TTC549 (cell line): ENCODE measurements at regions not wholly inside any gene's neighbourhood (a gene's known extent, or its start where the extent isn't known, plus 50 kb on each side); places are given as distances from the start of the nearest gene placed in this dataset.

Source experiments
- FAIRE-seq: peaks from 2 replicates; lab custom pipeline; 2012; peaks lifted over from hg19 to GRCh38; lab: Jason Lieb, UNC

DNA sequence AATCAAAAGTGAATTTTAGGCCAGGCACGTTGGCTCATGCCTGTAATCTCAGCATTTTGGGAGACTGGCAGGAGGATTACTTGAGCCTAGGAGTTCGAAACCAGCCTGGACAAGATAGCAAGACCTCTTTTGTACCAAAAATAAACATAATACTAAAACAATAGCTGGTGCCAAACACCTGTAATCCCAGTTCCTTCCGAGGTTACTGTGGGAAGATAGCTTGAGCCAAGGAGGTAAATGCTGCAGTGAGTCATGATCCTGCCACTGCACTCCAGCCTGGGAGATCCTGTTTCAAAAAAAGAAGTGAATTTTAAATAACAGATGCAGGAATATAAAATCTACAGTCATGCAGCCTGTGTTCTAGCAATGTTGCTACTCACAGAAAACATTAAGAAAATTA, 488.3 kb downstream of the PPARGC1A start:
- FAIRE-seq = no peak

DNA sequence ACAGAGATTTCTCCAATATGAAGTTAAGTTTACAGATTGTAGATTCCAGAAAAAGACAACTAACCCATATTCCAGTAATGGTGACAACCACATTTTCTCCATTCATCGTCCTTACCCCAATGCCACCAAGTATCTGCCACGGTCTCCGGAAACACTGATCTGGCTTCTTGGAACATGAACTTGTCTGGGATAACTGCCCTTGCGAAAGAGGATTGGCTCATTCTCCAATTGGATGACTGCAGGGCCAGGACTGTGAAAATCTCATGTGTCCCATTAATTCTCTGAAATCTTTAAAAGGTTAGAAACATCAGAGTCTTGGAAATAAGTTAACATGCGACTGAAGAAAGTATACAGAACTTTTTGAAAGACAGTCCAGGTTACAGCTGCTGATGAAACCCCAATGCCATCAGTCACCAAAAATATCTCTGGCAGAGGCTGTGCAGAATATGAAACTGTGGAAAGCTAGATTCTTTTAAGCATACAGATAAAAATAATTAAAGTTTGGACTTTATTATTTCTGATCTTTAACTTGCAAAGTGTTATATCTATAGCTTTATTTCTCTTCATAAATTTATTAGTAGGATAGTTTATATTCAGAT, 496.9 kb downstream of the PPARGC1A start:
- FAIRE-seq = no peak

DNA sequence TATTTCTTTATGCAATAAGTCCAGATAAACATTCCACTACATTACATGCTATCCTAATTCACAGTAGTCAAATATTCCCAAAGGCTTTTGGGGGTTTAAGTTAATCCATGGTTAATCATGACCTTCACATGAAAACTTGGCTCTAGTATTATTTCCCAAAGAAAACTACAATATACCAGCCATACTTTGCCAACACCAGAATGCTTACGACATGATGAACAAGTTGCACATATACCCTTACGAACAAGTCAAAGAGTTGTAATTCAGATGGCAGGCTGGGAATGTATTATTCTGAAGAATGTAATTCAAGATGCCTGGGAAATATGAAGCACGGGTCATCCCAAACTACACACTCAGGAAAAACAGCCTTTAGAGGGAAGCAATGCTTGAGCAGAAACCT, 499.6 kb downstream of the PPARGC1A start:
- FAIRE-seq = no peak

DNA sequence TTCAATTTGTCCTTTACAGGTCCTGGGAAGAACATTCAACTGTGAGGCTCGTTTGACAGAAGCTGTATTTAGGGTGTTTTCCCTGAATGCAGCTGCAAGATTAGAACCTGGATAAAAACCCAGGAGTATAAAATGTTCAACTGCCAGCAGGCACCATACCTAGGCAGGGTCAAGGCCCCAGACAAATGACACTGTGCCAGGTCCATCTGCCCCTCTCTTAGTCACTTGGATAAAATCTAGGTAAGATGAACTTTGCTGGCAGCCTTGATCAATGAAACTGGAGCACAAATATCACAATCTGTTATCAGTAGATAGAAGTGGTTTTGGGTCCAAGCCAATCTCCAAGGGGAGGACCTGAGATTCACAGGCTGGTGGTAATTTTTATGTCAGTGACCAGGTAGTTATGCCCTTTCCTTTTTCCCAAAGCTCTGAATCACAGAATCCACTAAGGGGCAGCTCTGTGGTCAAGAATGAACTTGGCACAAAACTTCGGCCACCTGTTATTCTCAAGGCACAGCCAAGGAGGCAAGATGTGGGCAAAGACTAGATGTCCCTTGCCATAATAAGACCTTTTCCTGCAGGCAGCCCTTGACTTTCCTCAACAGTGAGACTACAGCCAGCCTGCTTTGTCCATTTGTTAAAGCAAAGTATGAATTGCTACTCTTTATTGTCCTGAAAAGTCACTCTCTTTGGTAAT, 501.0 kb downstream of the PPARGC1A start:
- FAIRE-seq = no peak

DNA sequence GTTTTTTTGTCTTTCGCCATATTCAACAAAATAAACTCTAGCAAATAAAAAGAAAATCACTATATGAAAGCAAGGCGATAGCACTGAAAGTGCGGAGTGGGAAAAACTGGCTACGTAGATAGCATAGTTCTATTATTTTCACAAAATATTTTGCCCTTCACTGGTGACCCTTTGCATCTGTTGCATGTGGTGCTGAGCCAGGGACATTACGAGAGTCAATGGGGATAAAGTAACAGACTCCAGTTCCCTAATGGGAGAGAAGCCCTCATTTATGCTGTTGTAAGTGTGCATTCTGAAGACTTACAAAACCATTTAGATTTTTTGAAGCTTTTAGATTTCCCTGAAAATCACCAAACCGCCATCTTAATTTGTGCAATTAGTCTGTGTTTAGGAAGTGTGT, 501.6 kb downstream of the PPARGC1A start:
- FAIRE-seq = no peak

DNA sequence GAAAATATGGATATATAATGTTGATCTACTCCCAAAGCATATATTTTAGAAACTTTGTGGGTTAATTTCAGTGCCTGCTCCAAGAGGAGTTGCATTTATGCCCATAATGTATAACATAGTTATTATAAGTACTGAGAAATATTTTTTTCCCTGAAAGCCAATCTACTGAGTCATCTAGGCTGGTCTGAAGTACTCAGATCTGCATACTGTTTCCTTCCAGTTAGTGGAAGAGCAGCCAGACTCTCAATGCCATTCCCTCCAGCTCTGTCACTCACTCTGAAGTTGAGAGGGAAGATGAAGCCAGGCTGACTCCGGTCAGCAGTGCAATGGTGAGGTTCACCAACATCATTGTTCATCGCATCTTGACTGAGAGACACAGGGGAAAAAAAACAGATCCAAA, 505.1 kb downstream of the PPARGC1A start:
- FAIRE-seq = no peak

DNA sequence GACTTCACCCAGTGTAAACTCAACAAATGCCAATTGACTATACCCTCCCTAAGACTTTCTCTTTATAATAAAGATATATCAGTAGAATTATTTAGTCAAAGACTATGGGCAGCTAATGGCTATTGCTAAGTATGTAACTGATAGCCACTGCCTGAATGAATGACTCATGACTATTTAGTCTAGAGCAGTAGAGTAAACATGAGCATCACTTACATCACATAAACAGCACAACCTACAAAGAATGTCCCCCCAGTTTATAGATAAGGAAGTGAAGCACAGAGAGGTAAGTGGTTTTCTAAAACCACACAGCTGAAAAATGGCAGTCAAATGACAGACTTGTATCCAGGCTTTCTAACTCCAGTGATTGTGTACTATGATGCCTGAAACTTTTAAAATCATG, 507.0 kb downstream of the PPARGC1A start:
- no peak for FAIRE-seq

DNA sequence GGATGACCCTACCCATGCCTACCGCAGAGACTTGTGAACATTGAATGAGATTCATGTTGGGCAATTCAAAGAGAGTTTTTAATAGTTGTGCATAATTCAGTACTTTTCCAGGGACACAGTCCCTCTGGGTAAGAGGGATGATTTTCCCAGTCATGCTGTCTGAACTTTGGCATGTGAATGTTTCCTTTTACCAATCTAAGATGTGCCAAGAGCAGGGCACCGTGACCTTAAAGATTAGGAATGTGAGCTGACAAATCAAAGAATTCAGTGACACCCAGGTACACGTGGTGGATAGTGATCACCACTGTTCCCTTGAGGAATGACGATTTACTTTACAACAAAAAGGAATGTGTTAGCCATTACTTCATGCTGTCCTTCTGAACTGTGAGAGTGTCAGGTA, 515.6 kb downstream of the PPARGC1A start:
- FAIRE-seq = no peak

DNA sequence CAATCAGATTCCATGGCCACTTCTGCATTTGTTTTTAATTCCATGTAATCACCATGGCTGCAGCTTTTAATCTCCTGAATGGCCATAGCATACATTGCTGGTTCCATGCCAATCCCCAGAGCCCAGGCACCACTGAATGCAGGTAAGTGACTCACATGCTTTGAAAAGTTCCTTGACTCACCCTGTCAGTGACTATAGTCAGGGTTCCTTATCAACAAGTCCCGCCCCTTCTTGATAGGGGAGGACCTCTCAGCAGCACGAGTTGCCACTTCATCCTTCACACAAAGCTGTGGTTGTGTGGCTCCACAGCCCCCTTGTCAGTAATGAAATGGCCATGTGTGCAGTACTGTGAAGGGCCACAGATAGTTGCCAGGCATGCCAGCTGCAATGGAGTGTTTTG, 516.6 kb downstream of the PPARGC1A start:
- FAIRE-seq = no peak

DNA sequence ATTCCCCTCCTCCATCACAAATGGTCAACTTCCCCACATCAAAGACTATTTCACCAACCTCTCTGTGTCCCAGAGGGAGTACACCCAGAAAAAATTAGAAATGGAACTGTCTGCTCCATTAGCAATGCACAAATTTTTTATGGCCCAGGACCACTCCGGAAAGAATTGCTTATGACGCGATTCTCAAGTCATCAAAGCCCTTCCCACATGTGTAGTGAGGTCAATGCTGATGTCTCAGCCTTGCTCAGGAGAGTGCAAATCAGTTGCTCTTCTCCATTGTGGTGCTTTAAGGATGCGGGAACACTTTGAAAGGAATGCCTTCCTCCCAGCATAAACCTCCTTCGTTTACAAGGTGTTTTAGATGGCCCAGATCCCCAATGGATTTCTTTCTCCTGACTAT, 518.3 kb downstream of the PPARGC1A start:
- FAIRE-seq = no peak

DNA sequence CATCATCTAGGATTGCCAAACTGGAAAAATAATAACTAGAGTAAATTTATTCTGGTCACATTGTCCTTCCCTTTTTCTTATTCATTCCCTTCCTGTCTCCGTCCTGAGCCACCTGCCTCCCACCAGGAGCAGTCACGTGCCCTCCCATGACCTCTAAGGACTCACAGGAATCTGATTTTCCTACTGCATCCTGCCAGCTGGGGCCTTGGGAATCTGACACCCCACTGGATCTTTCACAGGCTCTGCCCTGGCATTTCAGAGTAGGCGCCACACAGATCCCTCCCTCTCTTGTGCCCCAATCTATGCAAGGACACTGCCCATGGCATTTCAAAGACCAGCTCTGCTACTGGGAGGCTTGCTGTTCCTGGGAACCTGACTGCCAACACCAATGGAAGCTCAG, 520.5 kb downstream of the PPARGC1A start:
- FAIRE-seq = no peak

DNA sequence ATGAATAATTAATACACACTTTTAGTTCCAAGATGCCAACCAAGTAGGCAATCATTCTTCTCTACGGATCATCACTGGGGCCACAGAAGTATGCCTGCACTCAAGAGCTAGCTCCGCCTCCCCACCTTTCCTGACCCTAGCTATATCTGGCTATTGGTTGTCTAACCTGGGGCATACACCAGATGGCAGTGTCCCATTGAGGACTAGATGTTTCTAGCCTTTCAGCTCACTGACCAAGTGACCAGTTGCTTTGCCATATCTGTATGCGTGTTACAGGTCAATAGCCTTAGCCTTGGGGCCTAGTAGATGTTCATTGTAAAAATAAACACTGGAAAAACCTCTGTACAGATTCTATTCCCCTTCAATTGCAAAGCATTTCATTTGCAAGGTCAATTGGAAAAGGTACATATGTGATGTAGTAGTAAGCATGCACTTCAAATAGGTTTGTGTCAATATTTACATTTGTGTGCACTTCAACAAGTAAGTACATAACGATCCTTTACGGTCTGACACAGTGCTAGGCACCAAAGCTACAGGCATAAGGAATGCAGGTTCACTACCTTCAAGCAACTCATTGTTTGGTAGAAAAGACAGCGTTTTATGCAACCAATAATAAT, 521.7 kb downstream of the PPARGC1A start:
- FAIRE-seq = no peak

DNA sequence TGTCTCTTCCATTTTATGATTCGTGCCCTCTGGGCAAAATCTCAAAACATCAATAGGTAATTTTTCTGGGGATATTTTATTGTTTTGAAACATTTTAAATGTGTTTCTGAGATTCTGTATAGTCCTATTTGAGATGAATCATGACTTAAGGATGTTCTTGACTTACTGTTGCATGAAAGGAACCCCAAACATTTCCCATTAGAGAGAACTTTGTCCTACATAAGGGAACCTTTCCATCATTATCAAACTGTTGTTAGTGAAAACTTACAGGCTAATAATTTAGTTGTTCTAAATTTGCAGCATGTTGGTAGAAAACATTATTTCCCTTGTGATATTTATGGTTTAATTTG, 523.3 kb downstream of the PPARGC1A start:
- FAIRE-seq = no peak

DNA sequence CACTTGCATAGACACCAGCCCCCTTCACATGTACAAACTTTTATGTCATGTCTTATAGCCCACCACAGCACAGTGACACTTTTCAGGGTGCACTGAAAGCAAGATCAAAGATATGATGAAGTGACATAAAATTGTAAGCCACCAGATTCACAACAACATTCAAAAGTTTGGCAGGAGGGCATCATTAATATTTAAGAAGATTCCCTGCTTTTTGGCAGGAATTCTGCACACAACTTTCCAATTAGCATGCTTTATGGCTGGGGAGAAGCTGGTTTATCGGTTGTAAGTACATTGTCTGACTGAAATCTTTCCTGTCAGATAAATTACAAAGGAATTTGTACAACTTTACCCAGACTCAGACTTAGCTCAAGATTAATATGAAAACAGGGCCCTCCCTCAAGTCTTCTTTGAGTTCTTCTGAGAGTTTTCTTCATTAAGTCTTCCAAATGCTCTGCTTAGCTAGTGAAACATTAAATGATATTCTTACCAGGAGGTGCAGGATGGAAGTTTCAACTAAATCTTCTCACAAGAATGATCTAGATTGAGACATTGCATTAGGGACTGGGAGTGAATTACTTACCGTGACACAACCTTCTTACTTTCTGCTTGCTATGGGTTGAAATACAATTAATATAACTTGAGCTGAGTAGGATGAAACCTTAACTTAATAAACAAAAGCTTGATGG, 523.8 kb downstream of the PPARGC1A start:
- no peak for FAIRE-seq

DNA sequence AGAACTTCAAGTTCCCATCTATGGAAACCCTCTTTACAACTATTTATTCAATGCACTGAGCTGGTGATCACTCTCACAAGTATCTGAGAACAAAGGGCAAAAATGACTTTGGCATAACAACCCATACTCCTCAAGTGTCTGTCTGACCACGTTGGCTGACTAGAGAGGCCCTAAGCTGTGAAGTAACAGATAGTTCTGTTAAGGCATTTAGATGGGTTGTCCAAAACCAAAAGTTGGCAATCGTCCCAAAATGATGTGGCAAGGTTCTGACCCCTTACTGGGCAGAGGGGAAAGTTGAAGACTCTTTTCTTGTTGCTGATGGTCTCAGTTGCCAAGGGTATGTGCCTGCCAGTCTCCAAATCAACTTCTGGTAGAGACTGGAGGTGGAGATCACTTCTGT, 524.8 kb downstream of the PPARGC1A start:
- FAIRE-seq = no peak

DNA sequence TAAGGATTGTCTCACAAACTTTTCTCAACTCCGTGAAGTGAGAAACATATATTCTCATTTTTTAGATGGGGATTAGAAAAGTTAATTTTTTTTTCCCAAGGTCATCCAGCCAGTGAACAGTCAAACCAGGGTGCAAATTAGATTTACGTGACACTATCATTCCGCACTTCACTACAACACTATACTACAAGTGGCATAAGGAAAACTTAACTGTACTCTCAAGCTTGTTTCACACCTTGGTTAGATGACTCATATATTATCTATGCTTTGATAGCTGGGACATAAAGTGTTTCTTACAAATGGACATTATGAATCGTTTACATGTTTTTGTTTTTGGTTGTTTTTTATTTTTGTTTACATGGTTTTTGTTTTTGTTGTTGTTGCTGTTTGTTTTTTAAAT, 525.7 kb downstream of the PPARGC1A start:
- FAIRE-seq = no peak

DNA sequence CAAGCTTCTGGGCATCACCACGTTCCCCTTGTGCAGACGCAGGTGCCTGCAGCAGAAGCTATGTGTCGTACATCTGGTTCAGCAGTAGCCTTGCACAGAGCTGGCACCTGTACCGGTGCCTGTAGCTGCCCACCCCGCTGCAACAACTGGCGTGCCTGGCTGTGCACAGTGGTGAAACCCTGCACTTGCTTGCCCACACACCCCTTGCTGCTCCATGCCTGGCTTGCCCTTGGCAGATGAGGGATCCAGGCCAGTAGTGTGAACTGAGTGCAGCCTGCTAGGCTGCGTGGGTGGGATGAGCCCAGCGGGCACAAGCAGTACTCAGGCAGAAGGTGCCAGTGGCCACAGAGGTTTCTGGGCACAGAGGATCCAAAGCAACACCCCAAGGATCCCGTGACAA, 528.4 kb downstream of the PPARGC1A start:
- no peak for FAIRE-seq

DNA sequence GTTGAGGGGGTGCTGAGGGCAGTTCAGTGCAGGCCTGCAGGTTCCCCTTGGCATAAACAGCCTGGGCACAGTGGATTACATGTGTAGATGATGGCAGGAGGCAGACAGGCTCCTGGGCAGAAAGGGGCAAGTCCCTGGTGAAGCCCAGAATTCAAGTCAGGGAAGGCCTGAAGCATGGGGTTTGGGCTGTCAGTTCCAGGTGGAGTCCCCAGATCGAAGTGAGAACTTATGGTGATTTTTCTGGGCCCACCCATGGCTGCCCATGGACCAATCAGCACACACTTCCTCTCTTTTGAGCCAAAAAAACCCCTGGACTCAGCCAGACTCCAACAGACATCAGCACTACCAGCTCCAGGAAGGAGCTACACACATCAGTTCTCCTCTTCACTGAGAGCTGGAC, 529.1 kb downstream of the PPARGC1A start:
- FAIRE-seq = no peak

DNA sequence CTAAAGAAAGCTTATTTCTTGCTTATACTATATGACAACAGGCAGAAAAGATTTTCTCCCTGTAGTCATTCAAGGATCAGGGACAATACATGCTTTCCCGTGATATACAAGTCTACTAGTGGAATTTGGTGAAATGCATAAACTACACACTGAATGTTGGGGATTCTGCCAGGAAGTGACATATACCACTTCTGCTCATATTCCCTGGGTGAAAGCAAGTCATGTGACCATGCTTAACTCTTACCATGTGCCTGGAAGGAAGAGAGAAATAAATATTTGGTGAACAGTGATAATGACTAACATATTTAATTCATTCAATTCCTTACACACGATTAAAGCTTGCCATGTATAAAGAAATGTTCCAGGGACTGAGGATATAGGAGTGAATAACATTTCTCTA, 534.6 kb downstream of the PPARGC1A start:
- FAIRE-seq = no peak

DNA sequence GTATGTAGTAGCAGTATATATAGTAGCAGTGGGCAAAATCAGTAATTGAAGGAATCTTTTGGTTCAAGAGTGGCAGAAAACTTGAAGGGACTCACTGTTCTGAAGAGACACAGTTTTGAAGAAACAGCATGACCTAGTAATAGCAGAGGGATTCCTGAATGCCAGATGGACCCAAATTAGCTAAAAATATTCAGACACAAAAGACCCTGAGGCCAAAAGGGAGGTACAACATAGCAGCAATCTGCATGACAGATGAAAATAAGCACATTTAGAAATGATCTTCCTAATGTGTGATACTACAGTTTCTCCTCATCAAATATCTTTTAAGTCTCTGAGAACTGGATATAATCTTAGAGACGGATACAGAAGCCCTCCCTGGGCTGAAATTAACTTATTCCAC, 536.6 kb downstream of the PPARGC1A start:
- FAIRE-seq = no peak

DNA sequence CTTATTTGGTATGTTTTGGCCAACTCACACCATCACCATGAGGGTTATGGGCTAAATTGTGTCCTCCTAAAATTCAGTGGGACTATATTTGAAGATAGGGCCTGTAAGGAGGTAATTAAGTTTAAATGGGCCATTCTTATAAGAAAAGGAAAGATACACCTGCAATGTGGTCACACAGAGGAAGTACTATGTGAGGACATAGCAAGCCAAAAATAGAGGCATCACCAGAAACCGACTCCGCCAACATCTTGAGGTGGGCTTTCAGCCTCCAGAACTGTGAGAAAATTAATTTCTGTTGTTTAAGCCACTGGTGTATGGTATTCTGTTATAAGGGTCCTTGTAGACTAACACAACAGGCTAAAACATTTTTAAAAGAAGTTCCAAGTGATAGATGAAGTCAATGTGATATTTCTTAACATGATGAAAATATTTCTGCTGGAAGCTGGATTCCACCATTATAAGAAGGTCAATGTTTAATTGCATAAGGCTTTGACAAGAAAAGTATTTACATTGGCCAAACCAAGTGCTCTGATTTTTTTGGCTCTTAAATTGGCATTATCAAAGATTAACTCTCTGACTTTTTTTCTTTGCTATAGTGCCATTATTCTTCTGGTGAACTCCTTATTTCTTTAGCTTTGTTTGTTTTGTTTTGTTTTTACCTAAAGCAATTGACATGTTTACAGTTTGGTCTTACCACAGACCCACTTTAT, 540.9 kb downstream of the PPARGC1A start:
- no peak for FAIRE-seq

DNA sequence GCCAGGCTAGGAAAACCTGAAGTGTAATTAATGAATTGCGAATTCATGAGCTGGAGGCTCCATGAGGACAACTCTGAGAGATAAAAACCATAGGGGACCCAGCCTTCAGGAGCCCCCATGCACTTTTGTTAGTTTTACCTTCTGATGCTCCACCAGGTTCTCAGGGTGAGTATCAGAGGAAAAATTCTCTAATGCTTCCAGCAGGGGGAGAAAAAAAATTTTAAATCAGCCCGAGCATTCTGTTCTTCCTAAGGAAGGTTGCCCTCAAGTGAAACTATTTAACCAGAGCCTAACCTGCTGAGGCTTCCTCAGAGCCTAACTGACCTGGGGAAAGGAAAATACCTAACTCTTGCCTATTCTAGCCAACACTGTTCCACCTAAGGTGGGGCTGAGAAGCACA, 552.6 kb downstream of the PPARGC1A start:
- no peak for FAIRE-seq
